NCI-H526 (cell line): ENCODE measurements at regions not wholly inside any gene's neighbourhood (a gene's known extent, or its start where the extent isn't known, plus 50 kb on each side); places are given as distances from the start of the nearest gene placed in this dataset.

ENCODE experiments used
- DNase-seq, 2 experiments: peaks; one replicate each; lab custom pipeline; 2025; lab: John Stamatoyannopoulos, UW

GRCh38 chr5:24376210-24376609, 268.6 kb downstream of the CDH10 start:
- DNase-seq: no peak

DNA sequence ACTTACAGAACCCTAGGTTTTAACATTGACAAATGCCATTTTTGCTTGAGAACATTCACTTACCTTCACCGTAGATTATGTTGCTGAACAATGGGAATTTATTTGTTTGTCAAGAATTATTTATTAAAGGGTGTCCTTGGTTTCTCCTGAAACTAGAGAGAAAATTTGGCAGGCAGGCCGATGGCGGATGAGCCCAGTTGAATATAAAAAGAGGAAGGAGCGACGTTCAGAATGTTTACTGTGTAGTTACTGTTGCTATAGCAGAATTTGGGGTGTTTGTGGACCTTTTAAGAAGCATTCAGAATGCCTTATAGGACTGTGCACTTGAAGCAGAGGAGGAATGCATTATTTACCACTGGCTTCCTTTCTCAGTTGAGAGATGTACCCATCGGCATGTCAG, 268.2 kb downstream of the CDH10 start:
- no peak for DNase-seq

GRCh38 chr5:24381861-24382489, 262.8 kb downstream of the CDH10 start:
- no peak for DNase-seq

DNA sequence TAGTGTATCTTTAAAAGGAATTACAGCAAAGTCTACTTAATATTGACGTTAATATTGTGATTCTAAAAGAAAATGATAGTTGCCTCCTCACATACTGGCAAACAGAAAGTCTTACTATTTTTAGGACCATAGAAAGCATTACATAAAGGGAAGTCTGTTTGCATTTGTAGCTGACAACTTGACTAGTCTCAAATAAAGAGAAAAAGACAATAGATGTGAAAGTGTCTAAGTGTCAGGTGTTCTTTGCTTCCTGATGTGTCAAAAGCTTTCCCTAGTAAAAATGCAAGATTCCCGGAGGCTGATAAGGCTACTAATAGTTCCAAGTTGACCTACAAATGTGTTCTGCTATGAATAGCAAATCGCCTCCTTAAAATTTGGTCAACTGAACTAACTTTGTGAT, 259.7 kb downstream of the CDH10 start:
- DNase-seq: no peak

GRCh38 chr5:24385617-24386016, 259.2 kb downstream of the CDH10 start:
- DNase-seq: no peak

DNA sequence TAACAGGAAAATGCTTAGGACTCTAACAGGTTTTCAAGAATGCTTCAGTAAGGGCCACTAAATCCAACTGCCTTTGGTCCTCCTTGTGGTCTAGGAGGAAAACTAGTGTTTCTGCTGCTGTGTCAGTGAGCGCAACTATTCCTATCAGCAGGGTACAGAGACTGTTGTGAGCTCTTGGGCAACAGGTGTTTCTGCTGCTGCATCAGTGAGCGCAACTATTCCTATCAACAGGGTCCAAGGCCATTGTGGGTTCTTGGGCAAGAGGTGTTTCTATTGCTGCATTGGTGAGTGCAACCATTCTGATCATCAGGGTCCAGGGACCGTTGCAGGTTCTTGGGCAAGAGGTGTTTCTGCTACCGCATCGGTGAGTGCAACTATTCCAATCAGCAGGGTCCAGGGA, 256.3 kb downstream of the CDH10 start:
- no peak for DNase-seq

DNA sequence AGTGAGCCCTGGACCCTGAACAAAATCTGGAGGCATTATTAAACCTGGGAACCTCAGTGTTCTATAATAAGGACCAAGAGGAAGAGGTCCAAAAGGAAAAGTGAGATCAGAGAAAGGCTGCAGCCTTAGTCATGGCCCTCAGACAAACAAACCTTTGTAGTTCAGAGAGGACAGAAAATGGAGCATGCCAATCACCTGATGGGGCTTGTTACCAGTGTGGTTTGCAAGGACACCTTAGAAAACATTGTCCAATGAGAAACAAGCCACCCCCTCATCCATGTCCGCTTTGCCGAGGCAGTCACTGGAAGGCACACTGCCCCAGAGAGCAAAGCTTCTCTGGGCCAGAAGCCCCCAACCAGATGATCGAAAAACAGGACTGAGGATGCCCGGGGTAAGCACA, 254.8 kb downstream of the CDH10 start:
- no peak for DNase-seq

DNA sequence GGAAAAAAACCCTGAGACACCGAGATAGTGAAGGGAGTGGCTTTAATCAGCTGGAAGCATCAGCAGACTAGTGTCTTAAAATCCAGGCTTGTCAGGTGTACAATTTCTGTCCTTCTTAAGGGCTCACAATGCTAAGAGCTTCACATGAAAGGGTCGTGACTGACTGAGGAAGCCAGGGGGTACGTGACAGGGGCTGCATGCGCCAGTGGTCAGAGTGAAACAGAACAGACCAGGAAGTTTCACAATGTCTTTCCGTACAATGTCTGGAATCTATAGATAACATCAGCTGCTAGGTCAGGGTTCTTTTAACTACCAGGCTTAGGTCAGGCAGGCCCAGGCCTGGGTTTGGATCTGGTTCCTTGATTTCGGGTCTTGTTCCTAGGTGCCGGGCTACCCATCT, 253.0 kb downstream of the CDH10 start:
- DNase-seq: no peak

- DNase-seq: no peak
These were observed 247.2 kb downstream of the CDH10 start for GRCh38 chr5:24397601-24398000.

DNA sequence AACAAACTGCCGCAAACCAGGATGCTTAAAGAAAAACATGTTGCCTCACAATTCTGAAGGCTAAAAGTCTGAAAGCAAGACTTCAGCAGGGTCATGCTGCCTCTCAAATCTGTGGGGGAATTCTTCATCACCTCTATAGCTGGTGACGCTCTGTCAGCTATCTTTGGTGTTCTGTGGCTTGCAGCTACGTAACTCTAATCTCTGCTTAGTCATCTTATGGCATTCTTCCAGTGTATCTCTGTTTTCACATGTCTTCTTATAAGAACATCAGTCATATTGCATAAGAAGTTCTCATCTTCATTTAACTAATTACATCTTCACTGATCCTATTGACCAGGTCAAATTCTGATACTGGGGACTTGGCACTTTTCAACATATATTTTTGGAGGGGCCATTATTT, 243.0 kb downstream of the CDH10 start:
- no peak for DNase-seq

- DNase-seq: no peak
These were observed 237.3 kb downstream of the CDH10 start for GRCh38 chr5:24407466-24407865.

DNA sequence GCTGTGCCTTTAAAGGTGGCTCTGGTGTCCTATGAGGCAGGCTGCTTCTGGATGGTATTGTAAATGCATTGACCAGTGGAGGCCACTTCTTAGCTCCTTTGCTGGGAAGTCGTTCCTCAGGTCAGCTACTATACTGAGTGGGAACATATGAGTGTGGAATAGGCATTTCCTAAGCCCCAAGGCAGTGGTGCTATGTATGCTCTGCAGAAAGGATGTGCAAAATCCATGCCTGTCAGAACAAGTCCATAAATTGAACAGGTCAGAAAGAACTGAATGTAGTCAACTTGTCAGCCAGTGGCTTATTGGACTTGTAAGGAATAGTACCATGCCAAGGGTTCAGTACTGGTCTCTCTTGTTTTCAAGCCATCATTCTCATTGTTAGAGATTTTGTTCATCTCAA, 216.4 kb downstream of the CDH10 start:
- no peak for DNase-seq

DNA sequence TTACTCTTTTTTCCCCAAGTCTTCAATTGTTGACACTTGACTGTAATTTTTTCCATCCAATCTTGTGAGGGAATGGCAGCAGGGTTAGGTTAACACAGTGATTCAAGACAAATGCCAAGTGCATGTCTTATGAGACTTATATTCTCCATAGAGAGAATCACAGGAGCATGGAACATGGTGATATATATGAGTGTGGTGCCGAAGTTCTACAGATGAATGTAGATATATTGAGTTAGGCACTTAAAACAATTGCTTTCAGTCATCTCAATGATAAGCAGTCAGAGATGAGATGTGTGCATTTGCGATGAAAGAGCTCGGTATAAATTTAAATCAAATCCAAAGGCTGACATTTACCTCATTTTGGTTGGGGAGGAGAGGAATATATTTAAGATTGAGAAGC, 211.2 kb downstream of the CDH10 start:
- no peak for DNase-seq
